GM21390 (cell line): ENCODE measurements at regions not wholly inside any gene's neighbourhood (a gene's known extent, or its start where the extent isn't known, plus 50 kb on each side); places are given as distances from the start of the nearest gene placed in this dataset.

Experiments used
- ATAC-seq: cut with Tn5 transposase; IDR thresholded peaks from one replicate; pipeline ENCODE4 v1.9.1; 2021; ENCODE audit not compliant: unreplicated experiment

- ATAC-seq, result no peak
These were observed 176.2 kb downstream of the RDH14 start for GRCh38 chr2:18384242-18384641.

GRCh38 chr2:18381386-18381785 lies 179.1 kb downstream of the RDH14 start:
- no peak for ATAC-seq

- ATAC-seq, result no peak
These were observed 180.1 kb downstream of the RDH14 start for GRCh38 chr2:18380321-18380720.

GRCh38 chr2:18379870-18380269 lies 180.6 kb downstream of the RDH14 start:
- ATAC-seq, result no peak

GRCh38 chr2:18378020-18378653 lies 182.3 kb downstream of the RDH14 start:
- peak; percentile 93 for ATAC-seq

GRCh38 chr2:18376936-18377335 lies 183.5 kb downstream of the RDH14 start:
- no peak for ATAC-seq

- ATAC-seq, result no peak
These were observed 186.8 kb downstream of the RDH14 start for GRCh38 chr2:18373664-18374063.

GRCh38 chr2:18373081-18373480 lies 187.4 kb downstream of the RDH14 start:
- no peak for ATAC-seq

GRCh38 chr2:18372641-18373040 lies 187.8 kb downstream of the RDH14 start:
- no peak for ATAC-seq

- ATAC-seq, result no peak
These were observed 190.7 kb downstream of the RDH14 start for GRCh38 chr2:18369760-18370159.

GRCh38 chr2:18368008-18368407 lies 192.4 kb downstream of the RDH14 start:
- no peak for ATAC-seq

GRCh38 chr2:18365342-18365741 lies 195.1 kb downstream of the RDH14 start:
- ATAC-seq, result no peak

GRCh38 chr2:18363348-18363747 lies 197.1 kb downstream of the RDH14 start:
- no peak for ATAC-seq

- no peak for ATAC-seq
These were observed 197.8 kb downstream of the RDH14 start for GRCh38 chr2:18362696-18363095.

- no peak for ATAC-seq
These were observed 202.9 kb downstream of the RDH14 start for GRCh38 chr2:18357537-18357936.

GRCh38 chr2:18356676-18357075 lies 203.8 kb downstream of the RDH14 start:
- no peak for ATAC-seq

- ATAC-seq, result no peak
These were observed 211.0 kb downstream of the RDH14 start for GRCh38 chr2:18349421-18349820.

- ATAC-seq, result no peak
These were observed 213.6 kb downstream of the RDH14 start for GRCh38 chr2:18346874-18347273.

GRCh38 chr2:18346344-18346743 lies 214.1 kb downstream of the RDH14 start:
- no peak for ATAC-seq

- ATAC-seq, result no peak
These were observed 214.6 kb downstream of the RDH14 start for GRCh38 chr2:18345848-18346247.

GRCh38 chr2:18342901-18343300 lies 217.6 kb downstream of the RDH14 start:
- no peak for ATAC-seq

GRCh38 chr2:18339326-18339725 lies 221.1 kb downstream of the RDH14 start:
- ATAC-seq, result no peak

- no peak for ATAC-seq
These were observed 223.5 kb downstream of the RDH14 start for GRCh38 chr2:18336975-18337374.
